ENCODE measurements at regions not wholly inside any gene's neighbourhood (a gene's known extent, or its start where the extent isn't known, plus 50 kb on each side); places are given as distances from the start of the nearest gene placed in this dataset.

- in situ Hi-C loops (cut with MboI; ENCODE audit: low sequenced_read_pairs) = no loop called here
- CTCF ChIA-PET = no interaction called here
Observed at GRCh38 chr9:107118863-107119624, 164.0 kb upstream of the RAD23B start.

More at GRCh38 chr9:107118863-107119624, 164.0 kb upstream of the RAD23B start:
- Histone ChIP-seq H2BK20ac (ENCODE audit: low read depth, low read length) (no peak overlapping the region), H2AFZ (replicated peaks; ENCODE audit: low read length, poor library complexity) (no peak overlapping the region), H2AK9ac (replicated peaks; ENCODE audit: low read depth, low read length, poor library complexity) (no peak overlapping the region), H2BK15ac (ENCODE audit: low read depth, low read length) (no peak overlapping the region), H2BK5ac (ENCODE audit: low read depth, low read length, poor library complexity, severe bottlenecking) (no peak overlapping the region), H3K9ac (ENCODE audit: low read depth, low read length) (no peak overlapping the region), H3K4me1 (ENCODE audit: control insufficient read depth, insufficient read depth, low read length) (no peaks in the 10 kb centered on the region), H3K23ac (ENCODE audit: low read depth, low read length) (no peak overlapping the region), H4K5ac (ENCODE audit: low read depth, low read length) (no peak overlapping the region), H4K91ac (ENCODE audit: insufficient read depth, low read depth, low read length) (no peak overlapping the region), H3K27ac (ENCODE audit: insufficient read depth, low read length) (no peak overlapping the region), H4K20me1 (ENCODE audit: insufficient read depth, low read length) (no peaks in the 10 kb centered on the region), H3K56ac (ENCODE audit: extremely low read depth, insufficient read depth, low read length) (no peak overlapping the region), H4K8ac (ENCODE audit: low read depth in 2 of 2, low read length in 2 of 2) (no peak overlapping the region), H3K27me3 (ENCODE audit: control insufficient read depth, insufficient read depth, low read length) (no peaks in the 10 kb centered on the region; the same call in none of the 2 replicates), H3K18ac (ENCODE audit: low read depth, low read length) (no peak overlapping the region), H3K36me3 (ENCODE audit: control insufficient read depth, insufficient read depth, low read length) (no peaks in the 10 kb centered on the region), H3K9me1 (ENCODE audit: insufficient read depth, low read length) (no peaks in the 10 kb centered on the region), H2AK5ac (ENCODE audit: low read depth, low read length) (no peak overlapping the region), H3K4me2 (ENCODE audit: low read depth, low read length) (no peak overlapping the region), H3K9me3 (ENCODE audit: control insufficient read depth, insufficient read depth, low read length) (no peaks in the 10 kb centered on the region), H2BK120ac (ENCODE audit: low read depth, low read length) (no peak overlapping the region), H3K4me3 (ENCODE audit: insufficient read depth, low read depth, low read length) (no peak overlapping the region), H3K14ac (replicated peaks; ENCODE audit: low read depth, low read length) (no peak overlapping the region), H3K79me1 (ENCODE audit: low read depth in 1 of 2, low read length in 2 of 2) (no peaks in the 10 kb centered on the region), H3K4ac (ENCODE audit: low read depth, low read length) (no peak overlapping the region)
- ATAC-seq (ENCODE audit: low read depth) = no peak
- POLR2A ChIA-PET (ENCODE audit: unreplicated experiment) = no interaction called here
- no TSS peak for BruUV-seq (replicated peaks)
- DNase-seq = no peak
- intact Hi-C loops (cut with micrococcal nuclease) (no loop called here), dilution Hi-C loops (cut with HindIII; ENCODE audit: low sequenced_read_pairs, unreplicated experiment) (no loop called here)
- TF ChIP-seq NFE2L2 (IDR thresholded peaks at IDR 0.05; ENCODE audit: low read depth, low read length) (no peak), BHLHE40 (IDR thresholded peaks at IDR 0.05; ENCODE audit: low read depth, low read length) (no peak), ELK1 (IDR thresholded peaks at IDR 0.05; ENCODE audit: borderline replicate concordance, low read depth, low read length) (no peak), SMC3 (IDR thresholded peaks at IDR 0.05; ENCODE audit: low read depth, low read length) (no peak), MAFK (IDR thresholded peaks at IDR 0.05; ENCODE audit: low read depth, low read length) (no peak), RCOR1 (IDR thresholded peaks at IDR 0.05; ENCODE audit: insufficient replicate concordance, low read length) (no peak), CHD1 (IDR thresholded peaks at IDR 0.05; ENCODE audit: low read depth, low read length) (no peak), RAD21 (IDR thresholded peaks at IDR 0.05; ENCODE audit: low read length) (no peak), CEBPB (IDR thresholded peaks at IDR 0.05; ENCODE audit: low read depth, low read length) (no peak), FOS (IDR thresholded peaks at IDR 0.05; ENCODE audit: low read depth, low read length) (no peak), MAZ (IDR thresholded peaks at IDR 0.05; ENCODE audit: borderline replicate concordance, low read depth, low read length) (no peak), MXI1 (IDR thresholded peaks at IDR 0.05; ENCODE audit: borderline replicate concordance, low read depth, low read length) (no peak), RFX5 (IDR thresholded peaks at IDR 0.05; ENCODE audit: low read depth, low read length) (no peak), POLR2A (IDR thresholded peaks at IDR 0.05; ENCODE audit: low read depth, low read length) (no peak), CTCF (conservative IDR thresholded peaks at IDR 0.05; ENCODE audit: low read depth, low read length) (no peak)
- TF ChIP-seq, protein P1, sequence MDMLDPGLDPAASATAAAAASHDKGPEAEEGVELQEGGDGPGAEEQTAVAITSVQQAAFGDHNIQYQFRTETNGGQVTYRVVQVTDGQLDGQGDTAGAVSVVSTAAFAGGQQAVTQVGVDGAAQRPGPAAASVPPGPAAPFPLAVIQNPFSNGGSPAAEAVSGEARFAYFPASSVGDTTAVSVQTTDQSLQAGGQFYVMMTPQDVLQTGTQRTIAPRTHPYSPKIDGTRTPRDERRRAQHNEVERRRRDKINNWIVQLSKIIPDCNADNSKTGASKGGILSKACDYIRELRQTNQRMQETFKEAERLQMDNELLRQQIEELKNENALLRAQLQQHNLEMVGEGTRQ (IDR thresholded peaks at IDR 0.05; ENCODE audit: low read depth, low read length) = no peak
- WGBS, 2 experiments (ENCODE audit: extremely low coverage in 2 of 2, insufficient read length in 1 of 2) = no CpG with 5 or more reads among the region's 6 CpGs
